Lower leg skin (tissue), 4 donors: ENCODE measurements at regions not wholly inside any gene's neighbourhood (a gene's known extent, or its start where the extent isn't known, plus 50 kb on each side); places are given as distances from the start of the nearest gene placed in this dataset.

Source experiments
- DNase-seq, 2 donors: peaks; one replicate each; pipeline ENCODE4 v3.0.0-alpha.2; 2019; ENCODE audit warnings: low spot score in 2 of 2
- H3K4me3 ChIP-seq: fragments of 200-600 bp; sonication (generic); 2 replicates; pipeline ENCODE4 v1.5.1; 2017; ENCODE audit warnings: mild to moderate bottlenecking, low read depth; ENCODE audit not compliant: poor library complexity, severe bottlenecking
- POLR2A ChIP-seq, 2 donors: fragments of 450-650 bp; IDR thresholded peaks; one replicate each; pipeline ENCODE4 v1.6.1; 2016 to 2017; ENCODE audit warnings: antibody characterized with exemption in 2 of 2, mild to moderate bottlenecking in 1 of 2, moderate library complexity in 1 of 2
- WGBS, 2 donors: methylation state at CpG; one replicate each; pipeline ENCODE4 v1.1.5; 2018; 5-methylcytosine and 5-hydroxymethylcytosine counted together
- intact Hi-C: fragments of 100-400 bp; cut with DNase I; formaldehyde crosslinking; loops from one replicate; pipeline ENCODE4 v1.15.0; 2023; ENCODE audit warnings: low total_unique reads
- TF ChIP-seq, protein P1 (sequence below), 3 donors: fragments of 450-650 bp; IDR thresholded peaks; one replicate each; pipeline ENCODE4 v1.5.1; 2016; ENCODE audit warnings: antibody characterized with exemption in 3 of 3, mild to moderate bottlenecking in 3 of 3, moderate library complexity in 2 of 3

DNA sequence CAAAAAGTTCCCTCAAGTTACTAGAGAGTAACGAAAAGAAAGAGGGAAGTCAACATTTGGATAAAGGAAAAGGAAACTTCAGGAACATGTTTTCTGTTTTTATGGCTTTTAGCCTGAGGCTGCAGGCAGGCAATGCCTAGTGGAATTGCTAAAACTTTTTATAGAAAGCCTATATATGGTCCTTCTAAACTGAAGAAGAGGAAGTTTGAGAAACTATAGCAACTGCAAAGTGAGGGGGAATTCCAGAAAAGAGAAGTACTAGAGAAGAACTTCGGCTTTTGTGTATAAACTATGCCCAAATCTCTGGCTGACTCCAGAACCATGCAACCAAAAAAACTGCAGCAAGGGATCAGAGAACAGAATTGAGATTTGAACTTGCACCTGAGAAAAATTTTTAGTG is 74.3 kb upstream of the ARHGAP42 start:
- intact Hi-C loops, result no loop called here
- H3K4me3 ChIP-seq, result no peak overlapping the region
- no peak for TF ChIP-seq POLR2A (IDR thresholded peaks at IDR 0.05)
- no peak for DNase-seq
- WGBS, 2 donors, result 22 to 32% methylated on average over 2 of the region's 2 CpGs

DNA sequence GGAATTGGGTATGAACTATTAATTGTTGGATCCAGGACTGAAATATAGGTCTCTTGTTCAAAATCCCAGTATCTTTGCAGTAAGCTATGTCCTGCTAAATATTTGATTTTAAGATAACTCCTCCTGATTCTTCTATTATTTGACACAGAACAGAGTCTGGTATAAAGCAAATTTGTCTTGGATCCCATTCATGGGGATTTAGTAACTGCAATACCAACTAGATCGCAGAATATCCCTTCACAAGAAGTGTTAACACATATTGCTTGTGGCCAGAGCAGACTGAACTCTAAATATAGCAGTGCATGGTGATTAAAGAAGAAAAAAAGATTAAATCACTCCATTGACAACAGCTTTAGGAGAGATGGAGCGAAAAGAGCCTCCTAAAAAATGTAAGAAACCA is 68.2 kb upstream of the ARHGAP42 start:
- WGBS, 2 donors, result 78 to 79% methylated on average over 2 of the region's 2 CpGs
- H3K4me3 ChIP-seq, result no peak overlapping the region
- no peak for TF ChIP-seq POLR2A (IDR thresholded peaks at IDR 0.05)
- TF ChIP-seq, protein P1, sequence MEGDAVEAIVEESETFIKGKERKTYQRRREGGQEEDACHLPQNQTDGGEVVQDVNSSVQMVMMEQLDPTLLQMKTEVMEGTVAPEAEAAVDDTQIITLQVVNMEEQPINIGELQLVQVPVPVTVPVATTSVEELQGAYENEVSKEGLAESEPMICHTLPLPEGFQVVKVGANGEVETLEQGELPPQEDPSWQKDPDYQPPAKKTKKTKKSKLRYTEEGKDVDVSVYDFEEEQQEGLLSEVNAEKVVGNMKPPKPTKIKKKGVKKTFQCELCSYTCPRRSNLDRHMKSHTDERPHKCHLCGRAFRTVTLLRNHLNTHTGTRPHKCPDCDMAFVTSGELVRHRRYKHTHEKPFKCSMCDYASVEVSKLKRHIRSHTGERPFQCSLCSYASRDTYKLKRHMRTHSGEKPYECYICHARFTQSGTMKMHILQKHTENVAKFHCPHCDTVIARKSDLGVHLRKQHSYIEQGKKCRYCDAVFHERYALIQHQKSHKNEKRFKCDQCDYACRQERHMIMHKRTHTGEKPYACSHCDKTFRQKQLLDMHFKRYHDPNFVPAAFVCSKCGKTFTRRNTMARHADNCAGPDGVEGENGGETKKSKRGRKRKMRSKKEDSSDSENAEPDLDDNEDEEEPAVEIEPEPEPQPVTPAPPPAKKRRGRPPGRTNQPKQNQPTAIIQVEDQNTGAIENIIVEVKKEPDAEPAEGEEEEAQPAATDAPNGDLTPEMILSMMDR (IDR thresholded peaks at IDR 0.05), result no peak
- intact Hi-C loops, result no loop called here
- DNase-seq, result no peak

DNA sequence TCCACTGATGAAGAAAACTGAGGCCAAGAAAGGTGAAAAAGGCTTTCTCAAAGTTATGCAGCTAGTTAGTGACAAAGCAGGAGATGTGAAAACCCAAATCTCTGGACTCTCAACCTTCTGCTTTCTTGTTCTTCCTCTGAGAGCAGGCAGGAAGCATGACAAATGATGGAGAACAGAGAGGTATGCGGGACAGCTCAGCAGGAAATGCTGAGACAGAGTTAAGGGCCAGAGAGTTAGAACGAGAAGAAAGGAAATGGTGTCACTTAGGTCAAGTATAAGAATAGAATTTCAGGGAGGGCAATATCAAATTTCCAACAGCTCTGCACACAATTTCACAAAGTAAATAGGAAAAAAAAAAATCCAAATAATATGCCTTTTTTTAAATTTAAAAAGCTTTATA is 67.6 kb upstream of the ARHGAP42 start:
- no peak for TF ChIP-seq POLR2A (IDR thresholded peaks at IDR 0.05)
- TF ChIP-seq, protein P1 (IDR thresholded peaks at IDR 0.05), result no peak
- no peak for DNase-seq
- WGBS, 2 donors, result 43 to 57% methylated on average over 2 of the region's 2 CpGs
- H3K4me3 ChIP-seq, result no peak overlapping the region
- intact Hi-C loops, result no loop called here

DNA sequence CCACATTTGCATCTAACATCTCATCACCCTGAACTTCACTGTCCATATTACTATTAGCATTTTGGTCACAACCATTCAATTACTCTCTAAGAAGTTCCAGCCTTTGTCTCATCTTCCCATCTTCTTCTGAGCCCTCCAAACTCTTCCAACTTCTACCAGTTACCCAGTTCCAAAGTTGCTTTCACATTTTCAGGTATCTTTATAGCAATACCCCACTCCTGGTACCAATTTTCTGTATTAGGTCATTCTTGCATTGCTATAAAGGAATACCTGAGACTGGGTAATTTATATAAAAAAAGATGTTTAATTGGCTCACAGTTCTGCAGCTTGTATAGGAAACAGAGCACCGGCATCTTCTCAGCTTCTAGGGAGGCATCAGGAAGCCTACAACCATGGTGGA is 64.7 kb upstream of the ARHGAP42 start:
- TF ChIP-seq POLR2A (IDR thresholded peaks at IDR 0.05), result no peak
- TF ChIP-seq, protein P1 (IDR thresholded peaks at IDR 0.05), result no peak
- no peak overlapping the region for H3K4me3 ChIP-seq
- 96 to 100% methylated on average over 1 of the region's 1 CpG for WGBS, 2 donors
- intact Hi-C loops, result no loop called here
- DNase-seq, result no peak

DNA sequence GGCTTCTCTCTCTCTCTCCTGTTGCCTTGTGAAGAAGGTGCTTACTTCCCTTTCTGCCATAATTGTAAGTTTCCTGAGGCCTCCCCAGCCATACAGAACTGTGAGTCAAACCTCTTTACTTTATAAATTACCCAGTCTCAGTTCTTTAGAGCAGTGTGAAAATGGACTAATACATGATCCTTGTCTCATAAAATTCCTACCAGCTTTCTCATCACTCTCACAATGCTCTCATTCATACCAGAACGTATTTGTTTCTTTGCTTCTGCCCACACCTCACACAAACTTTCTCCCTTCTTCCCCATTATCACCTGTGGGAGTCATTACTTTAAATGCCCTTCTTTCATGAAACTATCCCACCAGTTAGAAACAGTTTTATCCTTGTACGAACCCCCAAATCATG is 62.7 kb upstream of the ARHGAP42 start:
- TF ChIP-seq, protein P1 (IDR thresholded peaks at IDR 0.05), result no peak
- TF ChIP-seq POLR2A (IDR thresholded peaks at IDR 0.05), result no peak
- DNase-seq, result no peak
- WGBS, 2 donors, result 63 to 75% methylated on average over 2 of the region's 2 CpGs
- no peak overlapping the region for H3K4me3 ChIP-seq
- intact Hi-C loops, result no loop called here

DNA sequence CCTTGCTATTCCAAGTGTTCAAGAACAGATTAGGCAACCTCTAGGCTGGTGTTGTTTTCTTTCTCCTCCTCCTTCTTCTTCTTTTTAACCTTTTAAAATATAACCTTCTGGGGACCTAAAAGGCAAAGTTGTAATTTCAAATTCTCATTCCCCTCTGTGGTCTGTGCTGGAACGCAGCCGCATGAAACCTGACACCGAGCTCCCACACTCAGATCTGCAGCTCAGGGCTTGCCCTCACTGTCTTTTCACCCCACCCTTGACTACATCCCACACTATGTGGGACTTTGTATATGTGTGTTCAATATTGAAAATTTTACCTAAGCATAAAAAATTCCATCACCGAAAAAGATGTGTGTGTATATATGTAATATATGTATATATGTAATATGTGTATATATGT is 62.0 kb upstream of the ARHGAP42 start:
- TF ChIP-seq, protein P1 (IDR thresholded peaks at IDR 0.05), result no peak
- intact Hi-C loops, result no loop called here
- no peak overlapping the region for H3K4me3 ChIP-seq
- DNase-seq, result no peak
- 47 to 62% methylated on average over 4 of the region's 4 CpGs for WGBS, 2 donors
